GM18517 (cell line): ENCODE measurements at regions not wholly inside any gene's neighbourhood (a gene's known extent, or its start where the extent isn't known, plus 50 kb on each side); places are given as distances from the start of the nearest gene placed in this dataset.

Experiments
- ATAC-seq: cut with Tn5 transposase; IDR thresholded peaks from one replicate; pipeline ENCODE4 v1.9.1; 2021; ENCODE audit warnings: mild to moderate bottlenecking, moderate library complexity; ENCODE audit not compliant: unreplicated experiment

DNA sequence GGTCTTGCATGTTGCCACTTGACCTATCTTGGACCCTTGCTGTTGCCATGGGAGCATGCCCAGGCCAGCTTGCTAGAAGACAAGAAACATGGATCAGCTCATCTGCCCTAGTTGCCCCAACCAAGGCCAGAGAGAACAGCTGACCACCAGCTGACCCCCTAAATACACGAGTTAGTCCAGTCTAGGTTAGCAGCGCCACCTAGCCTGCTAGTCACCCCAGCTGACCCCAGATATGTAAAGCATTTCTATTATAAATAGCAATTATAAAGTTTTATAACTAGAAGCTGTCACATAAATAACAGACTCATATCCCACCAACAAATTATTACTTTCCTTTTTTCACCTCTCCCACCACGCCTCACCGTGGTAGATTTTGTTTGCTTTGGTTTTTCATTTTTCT lies 387.8 kb downstream of the RASEF start:
- ATAC-seq, result no peak

DNA sequence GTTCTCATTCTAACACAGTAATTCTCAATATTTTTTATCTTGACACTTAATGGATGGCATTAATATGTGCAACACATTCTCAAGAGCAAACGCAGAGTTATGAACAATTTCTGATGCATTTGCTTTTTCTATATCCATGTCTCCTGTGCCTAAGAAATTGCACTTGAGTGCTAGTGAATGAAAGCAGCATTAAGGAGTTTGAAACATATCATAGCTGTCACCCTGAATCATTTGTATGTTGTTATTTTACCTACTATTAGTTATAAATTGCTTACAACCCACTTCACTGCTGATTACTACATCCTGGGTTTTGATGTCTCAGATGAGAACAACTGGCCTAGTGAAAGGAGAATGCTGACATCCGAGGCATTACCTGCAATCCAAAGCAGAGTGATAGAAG lies 387.3 kb downstream of the RASEF start:
- no peak for ATAC-seq

DNA sequence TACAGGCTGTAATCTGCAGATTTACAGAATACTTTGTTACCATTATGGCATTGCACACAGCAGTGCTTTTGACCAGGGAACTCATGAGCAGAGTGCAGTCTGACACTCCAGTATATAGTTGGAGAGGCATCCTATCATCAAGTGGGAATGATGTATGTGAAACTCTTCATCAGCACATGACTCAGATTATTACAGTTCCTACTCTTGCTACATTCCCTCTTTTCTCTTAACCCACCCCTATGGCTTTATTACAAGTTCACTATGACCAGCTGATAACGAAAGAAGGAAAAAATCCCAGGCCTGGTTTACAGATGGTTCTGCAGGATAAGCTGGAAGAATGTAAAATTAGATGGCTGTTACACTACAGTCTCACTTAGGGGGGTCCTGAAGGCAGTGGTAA lies 385.9 kb downstream of the RASEF start:
- no peak for ATAC-seq

DNA sequence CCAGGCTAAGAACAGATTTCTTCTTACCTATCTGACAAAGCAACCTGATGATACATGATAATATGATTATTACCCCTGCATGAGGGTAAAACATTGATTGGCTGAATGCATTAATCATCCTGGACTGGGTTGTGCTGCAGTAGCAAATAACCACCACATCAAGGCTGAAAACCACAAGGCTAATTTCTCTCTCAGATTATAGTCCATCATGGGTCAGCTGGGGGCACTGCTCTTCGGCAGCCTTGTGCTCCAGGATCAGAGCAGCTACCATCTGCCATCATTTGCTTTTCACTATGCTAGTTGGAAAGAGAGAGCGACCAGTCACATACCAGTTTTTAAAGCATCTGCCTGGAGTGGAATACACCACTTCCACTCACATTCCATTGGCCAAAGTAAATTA lies 383.5 kb downstream of the RASEF start:
- ATAC-seq, result no peak

DNA sequence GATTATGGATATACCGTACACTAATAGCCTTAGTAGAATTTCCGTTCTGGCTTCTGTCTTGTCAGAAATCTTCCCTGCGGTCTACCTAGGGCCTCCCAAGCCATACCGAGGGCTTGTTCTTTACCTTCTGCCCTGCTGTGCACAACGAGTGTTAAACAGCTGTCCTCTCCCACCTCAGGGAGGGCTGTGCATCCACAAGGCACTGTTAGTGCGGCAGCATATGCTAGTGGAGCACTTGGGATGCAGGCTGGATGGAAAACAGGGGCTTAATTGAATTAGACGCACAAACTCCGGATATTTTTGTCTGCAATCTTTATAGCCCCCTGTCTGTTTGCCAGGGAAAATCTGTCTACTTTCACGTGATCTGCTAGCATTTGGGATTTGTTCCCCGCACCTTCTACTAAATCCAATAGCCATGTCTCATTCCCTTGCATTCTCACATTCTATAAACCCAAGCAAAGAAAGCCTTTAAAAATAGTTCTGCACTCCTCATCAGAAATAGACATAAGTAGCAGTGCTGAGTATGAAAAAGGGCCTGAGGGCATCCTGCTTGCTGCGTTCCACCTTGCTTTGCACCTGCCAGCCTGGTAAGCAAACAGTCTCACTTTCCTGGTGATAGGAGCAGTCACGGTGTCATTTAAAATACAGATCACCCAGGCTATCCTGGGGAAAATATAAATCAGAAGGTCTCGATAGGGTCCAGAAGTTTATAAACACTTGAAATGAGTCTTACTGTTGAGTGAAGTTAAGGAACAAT lies 382.6 kb downstream of the RASEF start:
- ATAC-seq, result no peak

DNA sequence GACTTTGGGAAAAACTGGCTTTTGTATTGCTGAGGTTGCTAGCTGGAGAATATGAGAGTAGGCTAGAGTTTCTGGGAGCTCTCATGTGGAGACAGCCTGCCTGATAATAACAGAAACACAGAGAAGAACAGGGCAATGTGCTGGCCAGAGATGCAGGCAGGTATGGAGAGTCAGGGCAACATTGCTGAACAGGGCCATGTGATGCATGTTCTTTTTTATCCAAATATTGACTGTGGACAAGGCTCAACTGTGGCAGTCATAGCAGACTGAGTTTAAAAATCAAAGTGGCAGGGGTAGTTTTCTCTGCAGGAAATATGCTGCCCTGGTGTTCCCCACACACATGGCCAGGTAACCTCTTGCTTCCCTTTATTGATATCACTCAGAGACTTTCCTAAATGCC lies 381.1 kb downstream of the RASEF start:
- ATAC-seq, result no peak

DNA sequence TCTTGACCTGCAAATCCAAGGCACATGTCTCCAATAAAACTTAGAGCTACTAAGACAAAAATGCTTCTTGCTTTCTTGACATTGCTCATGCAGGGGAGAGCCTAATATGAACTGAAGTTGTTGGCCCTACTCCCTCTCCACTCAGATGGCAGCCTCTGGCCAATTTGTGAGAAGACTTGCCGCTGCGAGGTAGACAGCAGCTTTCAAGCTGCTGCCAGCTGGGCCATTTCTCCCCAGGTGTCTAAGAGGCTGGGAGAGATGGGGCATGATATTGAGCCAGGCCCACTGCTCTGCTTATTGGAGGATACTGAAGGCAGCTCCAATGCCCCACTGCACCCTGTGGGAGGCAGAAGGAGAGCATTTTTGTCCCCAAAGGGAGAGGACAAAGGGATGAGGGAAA lies 380.5 kb downstream of the RASEF start:
- no peak for ATAC-seq

DNA sequence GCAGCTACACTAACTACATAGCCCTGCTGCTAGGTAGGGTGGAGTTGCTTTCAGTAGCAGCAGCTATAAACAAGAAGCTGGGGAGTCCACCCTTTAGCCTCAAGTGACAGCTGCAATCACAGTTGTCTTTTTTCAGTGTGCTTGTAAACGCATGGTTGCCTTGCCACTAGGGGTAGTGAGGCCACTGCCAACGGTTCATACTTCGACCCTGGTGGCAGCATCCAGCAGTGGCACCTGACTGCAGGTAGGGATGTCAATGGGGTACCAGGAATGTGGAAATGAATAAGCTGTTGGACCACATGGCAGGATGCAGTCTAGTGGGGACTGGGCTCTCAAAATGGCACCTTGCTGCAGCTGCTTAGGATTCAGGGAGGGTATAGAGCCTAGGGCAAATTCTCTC lies 367.2 kb downstream of the RASEF start:
- ATAC-seq, result no peak

DNA sequence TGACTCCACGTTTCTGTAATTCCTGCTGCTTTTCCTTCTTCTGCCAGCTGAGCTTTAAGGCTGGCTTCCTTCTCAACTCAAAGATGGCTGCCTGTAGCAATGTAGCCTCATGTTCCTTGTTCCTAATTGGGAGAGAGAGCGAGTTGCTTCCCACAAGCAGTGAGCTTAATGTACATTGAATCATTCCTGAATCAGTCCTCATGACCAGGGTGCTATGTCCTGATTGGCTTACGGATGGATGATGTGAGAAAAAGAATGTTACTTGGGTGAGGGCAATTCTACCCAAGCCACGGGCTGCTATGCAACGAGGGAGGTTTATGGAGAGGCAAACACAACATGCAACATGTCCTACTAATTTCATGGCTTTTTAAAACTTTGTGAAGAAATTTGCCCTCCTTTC lies 356.2 kb downstream of the RASEF start:
- ATAC-seq, result no peak

DNA sequence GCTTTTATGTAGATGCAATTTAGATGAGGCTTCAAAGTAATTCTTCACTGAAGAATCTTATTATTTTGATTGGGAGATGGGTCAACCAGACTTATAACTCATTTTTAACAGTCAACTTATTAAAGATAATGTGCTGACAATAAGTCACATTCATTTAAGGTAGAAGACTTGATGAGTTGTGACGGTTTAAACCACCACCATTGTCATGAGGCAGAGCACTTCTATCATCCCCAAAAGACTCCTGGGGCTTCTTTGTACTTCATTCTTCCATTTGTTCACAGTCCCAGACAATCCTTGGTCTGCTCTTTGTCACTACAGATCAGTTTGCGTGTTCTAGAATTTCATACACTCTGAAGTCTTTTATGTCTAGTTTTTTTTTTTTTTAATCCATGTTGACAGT lies 346.1 kb downstream of the RASEF start:
- no peak for ATAC-seq

DNA sequence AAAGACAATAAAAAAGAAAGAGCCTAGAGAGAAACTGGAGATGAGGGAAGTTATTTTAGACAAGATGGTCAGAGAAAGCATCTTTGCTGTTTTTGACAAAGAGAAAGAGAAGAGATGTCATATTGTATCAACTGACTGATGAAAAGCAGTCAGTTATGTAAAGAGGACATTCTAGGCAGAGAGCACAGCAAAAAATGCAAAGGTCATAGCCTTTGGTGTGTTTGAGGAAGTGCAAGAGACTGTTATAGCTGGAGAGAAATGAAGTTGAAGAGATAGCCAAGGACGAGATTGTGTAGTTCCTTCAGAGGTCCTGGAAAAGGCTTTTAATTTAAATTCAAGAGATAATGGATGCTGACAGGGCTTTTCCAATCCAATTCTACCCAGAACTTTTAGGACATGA lies 342.4 kb downstream of the RASEF start:
- no peak for ATAC-seq

DNA sequence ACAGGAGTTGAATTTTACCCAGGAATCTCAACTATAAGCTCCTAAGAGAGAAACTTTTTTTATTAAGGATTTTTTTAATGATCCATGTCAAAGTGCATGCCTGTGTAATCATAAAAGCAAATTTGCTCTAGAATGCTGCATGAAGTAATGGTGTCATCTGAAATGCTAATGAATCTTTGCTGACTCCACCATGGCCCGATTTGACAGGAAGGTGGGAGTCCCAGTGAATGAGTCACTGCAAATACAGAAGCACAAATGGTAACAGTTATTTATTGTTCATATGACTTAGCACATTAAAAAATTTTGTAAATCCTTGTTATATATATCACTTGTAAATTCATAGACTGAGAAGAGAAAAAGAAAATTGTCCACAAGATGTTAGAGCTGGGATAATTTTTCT lies 341.3 kb downstream of the RASEF start:
- no peak for ATAC-seq

DNA sequence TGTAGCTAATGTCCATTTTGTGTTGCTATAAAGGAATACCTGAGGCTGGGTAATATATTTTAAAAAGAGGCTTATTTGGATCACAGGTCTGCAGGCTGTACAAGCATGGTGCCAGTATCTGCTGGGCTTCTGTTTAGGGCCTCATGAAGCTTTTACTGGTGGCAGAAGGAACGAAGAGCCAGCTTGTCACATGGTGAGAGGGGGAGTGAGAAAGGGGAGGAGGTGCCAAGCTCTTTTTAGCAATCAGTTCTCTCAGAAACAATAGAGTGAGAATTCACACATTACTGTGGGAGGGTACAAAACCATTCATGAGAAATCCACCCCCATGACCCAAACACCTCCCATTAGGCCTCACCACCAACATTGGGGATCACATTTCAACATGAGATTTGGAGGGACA lies 340.9 kb downstream of the RASEF start:
- no peak for ATAC-seq

DNA sequence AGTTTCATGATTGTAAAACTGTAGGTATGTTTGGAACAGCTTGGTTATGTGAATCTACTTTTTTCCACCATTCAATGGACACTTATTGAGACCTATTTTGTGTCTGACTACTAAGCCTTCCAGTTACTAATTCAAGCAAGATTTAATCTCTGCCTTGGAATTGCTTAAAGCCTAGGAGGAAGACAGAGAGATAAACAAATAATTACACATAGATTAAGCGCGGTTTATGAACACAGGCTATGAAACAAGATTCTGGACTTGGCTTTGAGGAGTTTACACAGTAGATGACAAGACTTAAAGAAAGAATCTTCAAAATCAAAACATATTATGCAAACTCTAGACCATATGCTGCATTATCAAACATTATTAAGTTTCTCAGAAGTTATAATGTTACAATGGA lies 340.4 kb downstream of the RASEF start:
- ATAC-seq, result no peak

DNA sequence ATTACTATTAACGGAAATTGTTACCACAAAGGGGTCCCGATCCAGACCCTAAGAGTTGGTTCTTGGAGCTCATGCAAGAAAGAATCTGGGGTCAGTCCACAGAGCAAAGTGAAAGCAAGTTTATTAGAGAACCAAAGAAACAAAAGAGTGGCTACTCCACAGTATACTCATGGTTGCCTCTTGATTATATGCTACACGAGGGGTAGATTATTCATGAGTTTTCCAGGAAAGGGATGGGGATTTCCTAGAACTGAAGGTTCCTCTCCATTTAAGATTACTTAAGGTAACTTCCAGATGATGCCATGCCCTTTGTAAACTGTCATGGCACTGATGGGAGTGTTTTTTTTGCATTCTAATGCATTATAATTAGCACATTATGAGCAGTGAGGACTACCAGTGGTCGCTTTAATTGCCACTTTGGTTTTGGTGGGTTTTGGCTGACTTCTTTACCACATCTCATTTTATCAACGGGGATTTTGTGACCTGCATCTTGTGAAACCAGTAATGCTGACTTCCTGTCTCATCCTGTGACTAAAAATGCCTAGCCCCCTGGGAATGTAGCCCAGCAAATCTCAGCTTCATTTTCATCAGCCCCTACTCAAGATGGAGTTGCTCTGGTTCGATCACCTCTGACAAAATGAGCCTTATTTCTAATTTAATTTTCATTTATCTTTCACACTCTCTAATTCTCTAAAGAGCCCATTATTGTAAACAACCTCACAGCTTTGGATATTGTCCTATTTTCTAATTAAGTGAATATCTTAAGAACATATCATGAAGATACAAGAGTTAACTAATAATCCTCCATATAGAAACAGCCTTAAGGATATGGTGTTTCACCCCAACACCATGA lies 336.3 kb downstream of the RASEF start:
- ATAC-seq, result no peak

DNA sequence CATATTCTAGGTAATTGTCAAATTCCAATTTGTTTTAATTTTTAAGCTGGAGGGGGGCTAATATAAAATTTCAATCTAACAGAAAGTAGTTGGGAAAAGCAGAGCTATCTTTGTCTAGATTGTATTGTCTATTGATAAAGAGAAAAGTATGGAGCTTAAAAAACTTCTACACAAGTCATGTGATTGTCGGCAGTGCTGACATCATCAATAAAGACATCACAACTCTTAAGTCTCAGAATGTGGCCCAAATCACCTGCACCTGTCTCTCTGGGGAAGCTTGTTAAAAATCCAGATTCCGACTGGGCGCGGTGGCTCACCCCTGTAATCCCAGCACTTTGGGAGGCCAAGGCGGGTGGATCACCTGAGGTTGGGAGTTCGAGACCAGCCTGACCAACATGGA lies 333.8 kb downstream of the RASEF start:
- no peak for ATAC-seq

DNA sequence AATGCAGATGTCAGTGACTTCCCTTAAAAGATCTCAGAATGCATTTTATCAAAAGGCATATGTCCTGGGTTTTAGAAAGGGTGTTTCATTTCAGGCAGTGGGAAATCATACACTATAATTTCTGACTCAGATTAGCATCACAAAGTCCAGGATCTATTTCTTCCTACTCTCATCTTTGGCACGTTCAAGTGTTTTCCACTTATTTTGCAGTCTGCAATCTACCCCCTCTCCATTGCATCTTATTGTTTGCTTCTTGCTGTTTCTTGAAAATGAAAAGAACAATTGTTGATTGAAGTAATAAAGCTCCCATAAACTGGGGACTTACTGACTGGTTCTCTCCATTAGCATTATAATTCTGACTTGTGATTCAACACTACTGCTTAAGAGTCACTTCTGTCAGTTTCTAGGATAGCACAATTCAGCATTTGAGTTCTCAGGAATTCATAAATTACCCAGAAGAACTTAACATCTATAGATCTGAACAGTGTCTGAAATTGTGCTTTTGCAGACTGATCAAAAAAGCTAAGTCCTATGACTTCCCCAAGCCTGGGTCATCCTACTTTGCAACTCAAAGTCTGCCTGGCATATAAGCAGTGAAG lies 332.9 kb downstream of the RASEF start:
- no peak for ATAC-seq

DNA sequence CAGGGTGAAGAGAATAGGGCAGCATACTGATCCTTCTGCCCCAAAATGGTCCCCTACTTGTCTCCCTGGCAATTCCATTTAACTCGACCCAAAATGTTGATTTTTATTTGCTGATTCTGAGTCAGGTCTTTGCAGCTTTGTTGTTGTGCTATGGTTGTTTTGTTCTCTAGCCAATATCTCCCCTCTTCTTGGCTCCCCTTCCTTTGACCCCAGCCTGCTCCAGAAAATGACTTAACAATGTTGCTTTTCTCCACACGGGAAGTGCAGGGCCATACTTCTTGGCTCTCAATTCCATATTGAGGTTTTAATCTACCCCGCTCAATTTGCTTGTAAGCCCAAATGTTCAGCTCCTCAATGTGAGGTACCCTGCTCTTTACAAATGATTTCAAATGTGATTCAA lies 330.0 kb downstream of the RASEF start:
- ATAC-seq, result no peak

DNA sequence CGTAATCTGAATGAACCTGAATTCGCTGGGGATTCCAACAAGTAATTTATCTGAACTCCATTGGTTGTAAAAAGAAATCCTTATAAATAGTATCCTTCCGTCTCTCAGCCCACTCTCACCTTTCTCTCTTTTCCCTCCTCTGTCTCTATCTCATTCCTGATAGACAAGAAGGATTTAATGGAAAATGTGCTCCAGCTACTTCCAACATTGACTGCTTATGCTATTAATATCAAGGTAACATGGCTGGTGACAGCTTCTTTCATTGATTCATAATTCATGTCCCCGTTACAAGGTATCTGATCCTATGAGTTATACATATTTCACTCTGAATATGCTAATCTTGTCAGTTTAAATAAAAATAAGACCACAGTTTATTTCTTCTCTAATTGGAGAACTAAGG lies 326.8 kb downstream of the RASEF start:
- no peak for ATAC-seq

DNA sequence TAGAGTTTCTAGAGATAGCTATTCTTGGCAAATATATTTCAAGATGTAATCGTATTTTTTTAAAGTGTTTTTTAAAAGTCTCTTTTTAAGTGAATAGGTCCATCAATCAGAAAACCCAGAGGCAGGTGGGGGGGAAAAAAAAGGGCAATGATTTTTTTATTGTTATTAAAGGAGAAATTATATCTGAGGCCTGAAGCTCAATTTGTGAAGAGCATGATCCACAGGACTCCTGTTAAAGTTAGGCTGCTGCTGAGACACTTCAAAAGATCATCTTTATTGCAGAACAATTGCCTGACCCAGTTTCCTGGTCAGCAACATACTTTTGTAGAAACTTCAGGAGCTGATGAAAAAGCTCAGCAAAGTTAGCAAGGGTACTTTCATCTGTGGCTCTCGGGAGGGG lies 326.2 kb downstream of the RASEF start:
- no peak for ATAC-seq

DNA sequence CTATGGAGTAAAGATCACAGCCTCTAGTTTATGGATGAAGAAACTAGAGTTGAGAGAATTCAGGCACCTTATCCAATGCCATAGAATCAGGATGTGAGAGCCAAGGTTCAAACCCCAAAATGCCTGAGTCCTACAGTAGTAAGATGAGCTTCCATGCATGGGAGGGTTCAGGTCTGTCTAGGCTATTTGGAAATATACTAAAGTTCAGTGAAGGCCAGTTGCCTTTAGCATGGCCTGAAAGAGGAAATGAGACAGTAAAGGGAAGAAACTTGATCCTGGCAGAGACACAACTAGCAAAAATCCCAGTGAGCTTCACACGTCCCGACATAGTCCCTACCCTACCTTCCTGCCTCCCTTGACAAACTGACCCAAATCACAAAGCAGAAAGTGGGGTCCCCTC lies 317.0 kb downstream of the RASEF start:
- no peak for ATAC-seq

DNA sequence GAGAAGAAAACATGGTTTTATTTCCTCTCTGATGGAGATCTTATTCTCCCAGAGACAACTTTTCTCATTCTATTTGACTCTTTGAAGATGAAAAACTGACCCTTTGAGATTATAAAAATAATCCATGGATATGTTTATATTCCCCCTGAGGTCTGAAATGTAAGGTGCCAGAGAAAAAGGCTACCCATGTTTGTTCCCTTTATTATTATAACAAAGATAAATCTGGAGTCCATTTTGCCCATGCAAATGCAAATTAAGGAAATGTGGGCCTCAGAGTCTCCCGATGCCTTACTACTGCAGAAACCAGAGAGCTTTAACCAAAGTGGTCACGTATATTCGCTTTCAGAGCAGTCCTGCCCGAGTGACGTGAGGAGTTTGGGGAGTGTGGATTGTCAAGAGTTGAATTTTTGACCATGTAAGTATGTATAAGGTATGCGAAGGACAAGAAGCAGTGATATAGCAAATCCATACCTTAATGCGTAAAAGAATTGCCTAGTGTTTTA lies 312.5 kb downstream of the RASEF start:
- no peak for ATAC-seq
